Gastroesophageal sphincter (tissue), 3 donors: ENCODE measurements at regions not wholly inside any gene's neighbourhood (a gene's known extent, or its start where the extent isn't known, plus 50 kb on each side); places are given as distances from the start of the nearest gene placed in this dataset.

Source experiments
- CTCF ChIP-seq, 4 experiments: fragments of 200-600 bp in 2 of 4; fragments of 450-650 bp in 2 of 4; sonication (generic) in 1 of 4; IDR thresholded peaks; one replicate each; pipeline ENCODE4 v1.5.1; 2017 to 2019; ENCODE audit warnings: antibody characterized with exemption in 4 of 4, mild to moderate bottlenecking in 2 of 4, moderate library complexity in 2 of 4
- POLR2A ChIP-seq, 2 donors: fragments of 450-650 bp; IDR thresholded peaks; one replicate each; pipeline ENCODE4 v1.6.1; 2017; ENCODE audit warnings: antibody characterized with exemption in 2 of 2, mild to moderate bottlenecking in 2 of 2, moderate library complexity in 1 of 2
- POLR2AphosphoS5 ChIP-seq: sonication (generic); formaldehyde crosslinking; IDR thresholded peaks from one replicate; pipeline ENCODE4 v1.6.1; 2017; ENCODE audit warnings: antibody characterized with exemption

GRCh38 chr5:144697847-144698262 lies 527.2 kb downstream of the KCTD16 start:
- TF ChIP-seq POLR2AphosphoS5 (no peak), CTCF (IDR thresholded peaks at IDR 0.05) (no peak), POLR2A (IDR thresholded peaks at IDR 0.05) (no peak)
